GM12891 (cell line): ENCODE measurements at regions not wholly inside any gene's neighbourhood (a gene's known extent, or its start where the extent isn't known, plus 50 kb on each side); places are given as distances from the start of the nearest gene placed in this dataset.

ENCODE experiments used
- POLR2A ChIP-seq: IDR thresholded peaks from 2 replicates; pipeline ENCODE4 v1.6.1; 2011; ENCODE audit warnings: low read depth, low read length, control low read depth
- POLR2AphosphoS5 ChIP-seq: IDR thresholded peaks from 2 replicates; pipeline ENCODE4 v1.6.1; 2011; ENCODE audit warnings: low read depth, low read length, control low read depth
- SPI1 ChIP-seq: IDR thresholded peaks from 2 replicates; pipeline ENCODE4 v1.6.1; 2011; ENCODE audit warnings: low read depth, low read length, control low read depth

DNA sequence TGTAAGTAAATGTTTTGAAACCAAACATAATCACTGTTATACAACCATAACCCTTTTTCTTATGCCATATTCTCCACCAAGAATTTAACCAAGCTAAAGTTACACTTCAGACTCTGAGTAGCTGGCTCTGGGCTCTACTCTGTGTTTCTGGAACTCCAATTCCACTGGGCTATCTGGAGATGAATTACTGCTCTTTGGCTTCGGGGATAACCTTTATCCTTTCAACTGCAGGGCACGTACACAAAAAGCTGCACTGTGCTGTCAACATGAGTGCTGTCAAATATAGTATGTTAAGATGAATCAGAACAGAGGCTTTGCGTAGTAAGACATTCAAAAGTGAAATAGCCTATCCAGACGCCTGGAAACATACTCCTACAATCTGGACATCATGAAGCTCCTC lies 500.6 kb downstream of the LTN1 start:
- no peak for TF ChIP-seq POLR2A
- TF ChIP-seq SPI1, result no peak
- no peak for TF ChIP-seq POLR2AphosphoS5
